Neural crest cell (in vitro differentiated cells): ENCODE measurements at regions not wholly inside any gene's neighbourhood (a gene's known extent, or its start where the extent isn't known, plus 50 kb on each side); places are given as distances from the start of the nearest gene placed in this dataset.
"Not testable (repeated sequence)": the region's sequence is repeated elsewhere in the genome, so short reads cannot be mapped to it uniquely, and the experiment has no call there.

ENCODE experiments used
- DNase-seq: peaks from one replicate; pipeline ENCODE4 v3.0.0; 2021; ENCODE audit warnings: low read depth, mixed read lengths, low spot score
- H3K27ac Mint-ChIP-seq: one replicate; pipeline ENCODE4 v1.8.0; 2021; ENCODE audit warnings: mild to moderate bottlenecking, mixed read lengths; ENCODE audit not compliant: unreplicated experiment
- H3K27me3 Mint-ChIP-seq: 2 replicates; pipeline ENCODE4 v1.8.0; 2021; ENCODE audit warnings: low read depth, mild to moderate bottlenecking, mixed read lengths
- H3K36me3 Mint-ChIP-seq: 2 replicates; pipeline ENCODE4 v1.8.0; 2021; ENCODE audit warnings: low read depth, mild to moderate bottlenecking, mixed read lengths
- H3K4me1 Mint-ChIP-seq: 2 replicates; pipeline ENCODE4 v1.8.0; 2021; ENCODE audit warnings: mixed read lengths
- H3K4me3 Mint-ChIP-seq: one replicate; pipeline ENCODE4 v1.8.0; 2021; ENCODE audit warnings: mild to moderate bottlenecking, mixed read lengths
- H3K9me3 Mint-ChIP-seq: 2 replicates; pipeline ENCODE4 v1.8.0; 2021; ENCODE audit warnings: mixed read lengths
- CTCF ChIP-seq: fragments of 200-600 bp; sonication (generic); conservative IDR thresholded peaks from 2 replicates; pipeline ENCODE4 v1.5.0; 2021; ENCODE audit warnings: antibody characterized with exemption, mild to moderate bottlenecking

GRCh38 chr2:118580107-118580506 lies 267.3 kb downstream of the EN1 start:
- Mint-ChIP-seq H3K27ac (no peak overlapping the region), H3K27me3 (peaks cover 32% of the 10 kb centered on the region), H3K4me3 (no peak overlapping the region), H3K4me1 (no peaks in the 10 kb centered on the region), H3K36me3 (no peaks in the 10 kb centered on the region), H3K9me3 (no peaks in the 10 kb centered on the region)
- no peak for DNase-seq
- no peak for TF ChIP-seq CTCF

GRCh38 chr2:118577202-118577601 lies 270.2 kb downstream of the EN1 start:
- no peak for DNase-seq
- Mint-ChIP-seq H3K27me3 (peaks cover 34% of the 10 kb centered on the region), H3K27ac (no peak overlapping the region), H3K9me3 (no peaks in the 10 kb centered on the region), H3K4me1 (no peaks in the 10 kb centered on the region), H3K4me3 (no peak overlapping the region), H3K36me3 (no peaks in the 10 kb centered on the region)
- TF ChIP-seq CTCF: no peak

- no peak overlapping the region for H3K27ac Mint-ChIP-seq
- H3K9me3 Mint-ChIP-seq: no peaks in the 10 kb centered on the region
- no peaks in the 10 kb centered on the region for H3K4me1 Mint-ChIP-seq
- no peaks in the 10 kb centered on the region for H3K36me3 Mint-ChIP-seq
- no peak for TF ChIP-seq CTCF
- H3K27me3 Mint-ChIP-seq: peaks cover 27% of the 10 kb centered on the region
- DNase-seq: no peak
- H3K4me3 Mint-ChIP-seq: no peak overlapping the region
Observed at GRCh38 chr2:118576109-118576855, 271.2 kb downstream of the EN1 start.

- H3K27ac Mint-ChIP-seq, H3K27me3 Mint-ChIP-seq, H3K4me3 Mint-ChIP-seq, DNase-seq, H3K4me1 Mint-ChIP-seq, H3K36me3 Mint-ChIP-seq, H3K9me3 Mint-ChIP-seq: not testable (repeated sequence)
Observed at GRCh38 chr2:118572380-118572779, 275.1 kb downstream of the EN1 start.

GRCh38 chr2:118569876-118570535 lies 277.4 kb downstream of the EN1 start:
- Mint-ChIP-seq H3K27me3 (peaks cover 21% of the 10 kb centered on the region), H3K36me3 (no peaks in the 10 kb centered on the region), H3K9me3 (no peaks in the 10 kb centered on the region), H3K27ac (no peak overlapping the region), H3K4me1 (peaks cover 9% of the 10 kb centered on the region), H3K4me3 (no peak overlapping the region)
- no peak for TF ChIP-seq CTCF
- no peak for DNase-seq

GRCh38 chr2:118568700-118569099 lies 278.7 kb downstream of the EN1 start:
- no peak for DNase-seq
- no peak overlapping the region for H3K4me3 Mint-ChIP-seq
- no peak for TF ChIP-seq CTCF
- no peaks in the 10 kb centered on the region for H3K9me3 Mint-ChIP-seq
- peaks cover 9% of the 10 kb centered on the region for H3K4me1 Mint-ChIP-seq
- H3K36me3 Mint-ChIP-seq: no peaks in the 10 kb centered on the region
- H3K27me3 Mint-ChIP-seq: peaks cover 20% of the 10 kb centered on the region
- no peak overlapping the region for H3K27ac Mint-ChIP-seq
